ENCODE measurements at regions not wholly inside any gene's neighbourhood (a gene's known extent, or its start where the extent isn't known, plus 50 kb on each side); places are given as distances from the start of the nearest gene placed in this dataset.
"Not testable (repeated sequence)": the region's sequence is repeated elsewhere in the genome, so short reads cannot be mapped to it uniquely, and the experiment has no call there.

GRCh38 chr2:23009545-23010149 is 375.3 kb upstream of the KLHL29 start:
- peak; percentile 86 for DNase-seq

- no peak for DNase-seq
Observed at GRCh38 chr2:23012499-23012898, 372.5 kb upstream of the KLHL29 start.

GRCh38 chr2:23015651-23016200 is 369.3 kb upstream of the KLHL29 start:
- DNase-seq: no peak

- DNase-seq: no peak
Observed at GRCh38 chr2:23019476-23019875, 365.5 kb upstream of the KLHL29 start.

- no peak for DNase-seq
Observed at GRCh38 chr2:23020659-23021058, 364.3 kb upstream of the KLHL29 start.

- DNase-seq: no peak
Observed at GRCh38 chr2:23021311-23022120, 363.5 kb upstream of the KLHL29 start.

- no peak for DNase-seq
Observed at GRCh38 chr2:23023722-23024121, 361.3 kb upstream of the KLHL29 start.

GRCh38 chr2:23026671-23027070 is 358.3 kb upstream of the KLHL29 start:
- no peak for DNase-seq

- no peak for DNase-seq
Observed at GRCh38 chr2:23027396-23027795, 357.6 kb upstream of the KLHL29 start.

GRCh38 chr2:23028106-23028505 is 356.9 kb upstream of the KLHL29 start:
- DNase-seq: no peak

- no peak for DNase-seq
Observed at GRCh38 chr2:23029111-23029510, 355.9 kb upstream of the KLHL29 start.

GRCh38 chr2:23029951-23030350 is 355.0 kb upstream of the KLHL29 start:
- DNase-seq: no peak

- DNase-seq: no peak
Observed at GRCh38 chr2:23034996-23035395, 350.0 kb upstream of the KLHL29 start.

- peak; percentile 73 for DNase-seq
Observed at GRCh38 chr2:23036629-23037028, 348.4 kb upstream of the KLHL29 start.

GRCh38 chr2:23037596-23037995 is 347.4 kb upstream of the KLHL29 start:
- no peak for DNase-seq

GRCh38 chr2:23041443-23041842 is 343.5 kb upstream of the KLHL29 start:
- no peak for DNase-seq

- peak; percentile 82 for DNase-seq
Observed at GRCh38 chr2:23042216-23042906, 342.6 kb upstream of the KLHL29 start.

- DNase-seq: no peak
Observed at GRCh38 chr2:23050388-23050787, 334.6 kb upstream of the KLHL29 start.

GRCh38 chr2:23053601-23054000 is 331.4 kb upstream of the KLHL29 start:
- no peak for DNase-seq

GRCh38 chr2:23055251-23055650 is 329.7 kb upstream of the KLHL29 start:
- DNase-seq: no peak

GRCh38 chr2:23056846-23057245 is 328.1 kb upstream of the KLHL29 start:
- not testable (repeated sequence) for DNase-seq

GRCh38 chr2:23058435-23058834 is 326.5 kb upstream of the KLHL29 start:
- DNase-seq: no peak

GRCh38 chr2:23065210-23065609 is 319.8 kb upstream of the KLHL29 start:
- no peak for DNase-seq
